ENCODE measurements at regions not wholly inside any gene's neighbourhood (a gene's known extent, or its start where the extent isn't known, plus 50 kb on each side); places are given as distances from the start of the nearest gene placed in this dataset.

- TF ChIP-seq POLR2A (IDR thresholded peaks at IDR 0.05) (no peak), CTCF (IDR thresholded peaks at IDR 0.05) (no peak), EP300 (IDR thresholded peaks at IDR 0.05; ENCODE audit: low read depth) (no peak)
Observed at GRCh38 chr3:17832016-17832415, 89.6 kb upstream of the TBC1D5 start.
